H1 (cell line): ENCODE measurements at regions not wholly inside any gene's neighbourhood (a gene's known extent, or its start where the extent isn't known, plus 50 kb on each side); places are given as distances from the start of the nearest gene placed in this dataset.
"Not testable (repeated sequence)": the region's sequence is repeated elsewhere in the genome, so short reads cannot be mapped to it uniquely, and the experiment has no call there.

Source experiments
- CTCF ChIA-PET: fragments of 300-600 bp; sonication (Branson Sonifier 250); formaldehyde crosslinking; loops from one replicate; lab custom pipeline; 2021; ENCODE audit not compliant: partially characterized antibody; lab: Charles Lee
- POLR2A ChIA-PET: fragments of 300-600 bp; sonication (Branson Sonifier 250); formaldehyde crosslinking; loops from one replicate; lab custom pipeline; 2021; ENCODE audit warnings: inconsistent platforms; ENCODE audit not compliant: partially characterized antibody; lab: Charles Lee
- DNase-seq, 2 experiments: peaks; one replicate each; pipeline versions ENCODE4 v3.0.0 to v3.0.0-alpha.2; 2010 to 2022; ENCODE audit warnings: low spot score in 2 of 2, low read depth in 1 of 2, mixed read lengths in 1 of 2
- FAIRE-seq: peaks from 2 replicates; lab custom pipeline; 2011; peaks lifted over from hg19 to GRCh38; lab: Jason Lieb, UNC
- H2AFZ ChIP-seq: 2 replicates; pipeline ENCODE4 v1.8.1; 2012; ENCODE audit warnings: low read length, inconsistent platforms
- H2AK5ac ChIP-seq: 2 replicates; pipeline ENCODE4 v1.6.1; 2013; ENCODE audit warnings: low read depth, low read length
- H2BK120ac ChIP-seq: replicated peaks from 2 replicates; pipeline ENCODE3; 2013; ENCODE audit warnings: low read depth, low read length, inconsistent platforms
- H2BK12ac ChIP-seq: 2 replicates; pipeline ENCODE4 v1.6.1; 2013; ENCODE audit warnings: low read depth, low read length
- H2BK15ac ChIP-seq: 2 replicates; pipeline ENCODE4 v1.6.1; 2013; ENCODE audit warnings: low read length
- H2BK20ac ChIP-seq: 2 replicates; pipeline ENCODE4 v1.6.1; 2013; ENCODE audit warnings: low read length
- H2BK5ac ChIP-seq: 2 replicates; pipeline ENCODE4 v1.6.1; 2013; ENCODE audit warnings: low read depth, low read length
- H3K14ac ChIP-seq: 2 replicates; pipeline ENCODE4 v1.6.1; 2013; ENCODE audit warnings: inconsistent platforms; ENCODE audit not compliant: insufficient read length
- H3K18ac ChIP-seq: 2 replicates; pipeline ENCODE4 v1.6.1; 2013; ENCODE audit warnings: low read length; ENCODE audit errors: extremely low read depth
- H3K23ac ChIP-seq: 2 replicates; pipeline ENCODE4 v1.6.1; 2013; ENCODE audit warnings: inconsistent platforms; ENCODE audit not compliant: insufficient read length
- H3K23me2 ChIP-seq: 2 replicates; pipeline ENCODE4 v1.6.1; 2013; ENCODE audit warnings: low read depth, low read length
- H3K27ac ChIP-seq: 2 replicates; pipeline ENCODE4 v1.6.1; 2011; ENCODE audit warnings: low read depth, low read length, inconsistent platforms
- H3K27me3 ChIP-seq, 4 experiments: replicated peaks in 1 of 4; 1 replicate in 1 of 4; 2 replicates in 3 of 4; pipeline versions ENCODE4 v1.6.1 to v1.8.1; 2011 to 2013; ENCODE audit warnings: low read length in 3 of 4, mild to moderate bottlenecking in 3 of 4, inconsistent platforms in 2 of 4, mixed read lengths in 2 of 4, moderate library complexity in 1 of 4; ENCODE audit not compliant: control insufficient read depth in 3 of 4, insufficient read depth in 3 of 4; ENCODE audit errors: extremely low read depth in 1 of 4
- H3K36me3 ChIP-seq, 4 experiments: 2 replicates each; pipeline versions ENCODE4 v1.6.1 to v1.8.1; 2011 to 2013; ENCODE audit warnings: mild to moderate bottlenecking in 4 of 4, low read length in 3 of 4, moderate library complexity in 2 of 4, control low read depth in 1 of 4, inconsistent platforms in 1 of 4; ENCODE audit not compliant: insufficient read depth in 4 of 4, control insufficient read depth in 2 of 4
- H3K4ac ChIP-seq: replicated peaks from 2 replicates; pipeline ENCODE3; 2013; ENCODE audit warnings: low read length, low read depth, mixed read lengths, inconsistent platforms; ENCODE audit not compliant: insufficient read length
- H3K4me1 ChIP-seq, 4 experiments: replicated peaks in 1 of 4; 1 replicate in 1 of 4; 2 replicates in 3 of 4; pipeline versions ENCODE4 v1.6.1 to v1.8.1; 2011 to 2013; ENCODE audit warnings: low read length in 3 of 4, inconsistent platforms in 2 of 4, mixed read lengths in 1 of 4; ENCODE audit not compliant: insufficient read depth in 4 of 4, control insufficient read depth in 3 of 4
- H3K4me2 ChIP-seq, 2 experiments: 2 replicates each; pipeline versions ENCODE4 v1.6.1 to v1.8.1; 2011 to 2013; ENCODE audit warnings: low read depth in 2 of 2, low read length in 2 of 2, control low read depth in 1 of 2, inconsistent platforms in 1 of 2, mild to moderate bottlenecking in 1 of 2; ENCODE audit not compliant: insufficient read depth in 1 of 2
- H3K4me3 ChIP-seq, 4 experiments: fragments of 200-600, 300-600 bp in 1 of 4; sonication (generic), shearing (Covaris generic), sonication (Bioruptor Twin) in 1 of 4; 2 replicates each; pipeline versions ENCODE4 v1.5.1 to v1.8.1; 2011 to 2016; ENCODE audit warnings: low read length in 4 of 4, low read depth in 3 of 4, control low read depth in 2 of 4, inconsistent platforms in 2 of 4, mild to moderate bottlenecking in 2 of 4, mixed read lengths in 1 of 4, moderate library complexity in 1 of 4; ENCODE audit not compliant: insufficient read depth in 2 of 4; ENCODE audit errors: extremely low read depth in 1 of 4
- H3K56ac ChIP-seq: replicated peaks from 2 replicates; pipeline ENCODE3; 2013; ENCODE audit warnings: low read depth, mild to moderate bottlenecking, mixed read lengths, low read length, inconsistent platforms; ENCODE audit not compliant: insufficient read length
- H3K79me1 ChIP-seq: 2 replicates; pipeline ENCODE4 v1.6.1; 2013; ENCODE audit warnings: low read depth, low read length, control low read depth
- H3K79me2 ChIP-seq, 2 experiments: 2 replicates each; pipeline versions ENCODE4 v1.6.1 to v1.8.1; 2012 to 2013; ENCODE audit warnings: low read length in 2 of 2, mild to moderate bottlenecking in 2 of 2, inconsistent platforms in 1 of 2; ENCODE audit not compliant: insufficient read depth in 2 of 2, control insufficient read depth in 1 of 2
- H3K9ac ChIP-seq, 4 experiments: replicated peaks in 1 of 4; 1 replicate in 1 of 4; 2 replicates in 3 of 4; pipeline versions ENCODE4 v1.6.1 to v1.8.1; 2011 to 2013; ENCODE audit warnings: low read depth in 3 of 4, low read length in 3 of 4, control low read depth in 2 of 4, mild to moderate bottlenecking in 2 of 4, moderate library complexity in 2 of 4, inconsistent platforms in 1 of 4; ENCODE audit errors: extremely low read depth in 1 of 4
- H3K9me3 ChIP-seq, 2 experiments: 2 replicates each; pipeline versions ENCODE4 v1.6.1 to v1.8.1; 2012 to 2013; ENCODE audit warnings: mild to moderate bottlenecking in 2 of 2, moderate library complexity in 2 of 2, control low read depth in 1 of 2, inconsistent platforms in 1 of 2, low read depth in 1 of 2, low read length in 1 of 2, mixed read lengths in 1 of 2; ENCODE audit not compliant: insufficient read depth in 2 of 2
- H4K20me1 ChIP-seq, 2 experiments: replicated peaks in 1 of 2; 2 replicates each; pipeline versions ENCODE3 to v1.8.1; 2011 to 2013; ENCODE audit warnings: inconsistent platforms in 2 of 2, low read length in 2 of 2, mild to moderate bottlenecking in 1 of 2; ENCODE audit not compliant: insufficient read depth in 2 of 2, control insufficient read depth in 1 of 2
- H4K5ac ChIP-seq: 2 replicates; pipeline ENCODE4 v1.6.1; 2013; ENCODE audit warnings: low read length, low read depth, mixed read lengths, inconsistent platforms; ENCODE audit not compliant: insufficient read length
- H4K8ac ChIP-seq: 2 replicates; pipeline ENCODE4 v1.8.0; 2013; ENCODE audit warnings: mild to moderate bottlenecking, moderate library complexity, low read length, inconsistent platforms; ENCODE audit not compliant: insufficient read depth; ENCODE audit errors: extremely low read depth
- H4K91ac ChIP-seq: replicated peaks from 2 replicates; pipeline ENCODE3; 2013; ENCODE audit warnings: low read length, mixed read lengths, inconsistent platforms; ENCODE audit not compliant: insufficient read length
- TEAD4 ChIP-seq: IDR thresholded peaks from 2 replicates; pipeline ENCODE4 v1.6.1; 2012; ENCODE audit warnings: low read depth, low read length, inconsistent platforms, mixed read lengths
- WGBS, 2 experiments: shearing (Covaris generic) in 1 of 2; methylation state at CpG; one replicate each; pipeline versions ENCODE4 v1.1.6 to v1.1.7; 2013 to 2015; ENCODE audit warnings: low lambda C conversion rate in 2 of 2, mixed read lengths in 2 of 2, inconsistent platforms in 1 of 2, low coverage in 1 of 2, missing lambda C conversion rate in 1 of 2; ENCODE audit not compliant: insufficient replicate concordance in 2 of 2, insufficient coverage in 1 of 2, insufficient read length in 1 of 2; ENCODE audit errors: extremely low coverage in 1 of 2, missing lambda C conversion rate in 1 of 2; 5-methylcytosine and 5-hydroxymethylcytosine counted together

- H3K9me3 ChIP-seq, H2BK15ac ChIP-seq, CTCF ChIA-PET, H3K36me3 ChIP-seq, FAIRE-seq, H3K27me3 ChIP-seq, H2BK20ac ChIP-seq, DNase-seq, H2BK120ac ChIP-seq, H3K18ac ChIP-seq, H3K4me3 ChIP-seq, H4K8ac ChIP-seq, H2BK12ac ChIP-seq, H3K4me1 ChIP-seq, H3K14ac ChIP-seq, H3K79me1 ChIP-seq, H4K91ac ChIP-seq, H4K20me1 ChIP-seq, H3K23ac ChIP-seq, H3K4me2 ChIP-seq, H2AK5ac ChIP-seq: not testable (repeated sequence)
- WGBS, 2 experiments, result 93% methylated on average over 1 of the region's 1 CpG; no CpG with 5 or more reads in 1 of the 2 experiments
- TF ChIP-seq TEAD4, result 0 out of 2 replicates have a peak, but pooled peaks have one; percentile 5
- TF ChIP-seq, all 59 proteins: peak for 1; not testable (repeated sequence) for 58
- H3K23me2 ChIP-seq, H3K79me2 ChIP-seq, H2BK5ac ChIP-seq, H4K5ac ChIP-seq, H3K27ac ChIP-seq, H3K9ac ChIP-seq, POLR2A ChIA-PET, H3K56ac ChIP-seq, H3K4ac ChIP-seq, H2AFZ ChIP-seq: not testable (repeated sequence)
Measured at GRCh38 chr7:76891771-76892170, 140.4 kb downstream of the SPDYE17 start.

- H2BK120ac ChIP-seq, H4K8ac ChIP-seq, H2BK20ac ChIP-seq, H3K4me3 ChIP-seq, H2AFZ ChIP-seq, H3K56ac ChIP-seq, H3K23ac ChIP-seq, H3K4me2 ChIP-seq, H3K36me3 ChIP-seq, H4K5ac ChIP-seq, POLR2A ChIA-PET, H3K79me1 ChIP-seq, H3K4me1 ChIP-seq, H3K14ac ChIP-seq, H2AK5ac ChIP-seq, CTCF ChIA-PET, H3K23me2 ChIP-seq, H3K79me2 ChIP-seq, H2BK5ac ChIP-seq, H3K27me3 ChIP-seq, DNase-seq, H3K9me3 ChIP-seq, H2BK15ac ChIP-seq, H3K4ac ChIP-seq, H3K18ac ChIP-seq, H2BK12ac ChIP-seq, H3K27ac ChIP-seq, H3K9ac ChIP-seq, H4K20me1 ChIP-seq, H4K91ac ChIP-seq: not testable (repeated sequence)
- FAIRE-seq, result peak; percentile 65
- 74% methylated on average over 5 of the region's 7 CpGs; no CpG with 5 or more reads in 1 of the 2 experiments for WGBS, 2 experiments
Measured at GRCh38 chr7:76879733-76880288, 152.3 kb downstream of the SPDYE17 start.
